ENCODE measurements at regions not wholly inside any gene's neighbourhood (a gene's known extent, or its start where the extent isn't known, plus 50 kb on each side); places are given as distances from the start of the nearest gene placed in this dataset.

- DNase-seq (ENCODE audit: low spot score) = no peak
Observed at GRCh38 chr19:28044477-28044876, 1168.5 kb downstream of the UQCRFS1 start.

- DNase-seq (ENCODE audit: low spot score) = no peak
Observed at GRCh38 chr19:28042516-28042915, 1170.4 kb downstream of the UQCRFS1 start.

GRCh38 chr19:28039677-28040381 lies 1173.1 kb downstream of the UQCRFS1 start:
- no peak for DNase-seq (ENCODE audit: low spot score)

DNA sequence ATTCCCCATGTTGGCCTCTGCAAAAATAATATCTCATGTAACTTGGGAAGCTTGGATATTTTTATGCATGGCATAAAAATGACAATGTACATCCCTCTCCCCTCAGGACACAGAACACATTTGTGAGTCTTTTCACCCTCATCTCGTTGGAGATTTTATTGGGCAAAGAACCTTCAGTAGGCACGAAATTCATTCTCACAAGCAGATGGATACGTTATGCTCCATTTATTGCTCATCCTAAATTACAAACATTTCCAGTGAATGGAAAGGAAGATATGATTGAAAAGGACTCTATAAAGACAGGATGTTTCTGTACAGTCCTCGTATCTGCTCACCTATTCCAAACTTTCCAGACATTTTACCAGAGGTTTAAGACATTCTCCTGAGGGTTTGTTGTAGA lies 1175.8 kb downstream of the UQCRFS1 start:
- DNase-seq (ENCODE audit: low spot score) = no peak

GRCh38 chr19:28036486-28036885 lies 1176.5 kb downstream of the UQCRFS1 start:
- no peak for DNase-seq (ENCODE audit: low spot score)

GRCh38 chr19:28034936-28035335 lies 1178.0 kb downstream of the UQCRFS1 start:
- no peak for DNase-seq (ENCODE audit: low spot score)

- DNase-seq (ENCODE audit: low spot score) = no peak
Observed at GRCh38 chr19:28028881-28029444, 1184.0 kb downstream of the UQCRFS1 start.

DNA sequence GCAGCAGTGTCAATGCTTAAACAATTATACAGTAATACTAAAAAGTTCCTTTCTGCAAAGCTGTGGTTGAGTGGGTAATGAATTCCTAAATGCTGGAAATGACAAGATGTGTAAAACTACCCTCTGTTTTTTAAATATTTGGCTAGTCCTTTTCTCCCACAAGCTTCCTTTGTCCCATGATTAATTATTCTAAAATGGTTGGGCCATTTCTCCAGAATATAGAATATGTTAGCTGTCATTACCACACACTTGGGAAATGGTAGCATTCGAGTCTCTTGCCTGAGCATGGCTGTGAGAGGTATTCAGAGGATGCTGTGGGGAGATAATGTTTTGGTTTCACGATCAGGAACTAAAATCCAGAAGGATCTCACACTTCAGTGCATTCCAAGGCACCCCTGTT lies 1185.8 kb downstream of the UQCRFS1 start:
- no peak for DNase-seq (ENCODE audit: low spot score)

- DNase-seq (ENCODE audit: low spot score) = no peak
Observed at GRCh38 chr19:28026636-28027035, 1186.3 kb downstream of the UQCRFS1 start.

- no peak for DNase-seq (ENCODE audit: low spot score)
Observed at GRCh38 chr19:28024920-28025319, 1188.0 kb downstream of the UQCRFS1 start.

GRCh38 chr19:28023064-28023463 lies 1189.9 kb downstream of the UQCRFS1 start:
- no peak for DNase-seq (ENCODE audit: low spot score)

- no peak for DNase-seq (ENCODE audit: low spot score)
Observed at GRCh38 chr19:28022506-28022905, 1190.4 kb downstream of the UQCRFS1 start.

DNA sequence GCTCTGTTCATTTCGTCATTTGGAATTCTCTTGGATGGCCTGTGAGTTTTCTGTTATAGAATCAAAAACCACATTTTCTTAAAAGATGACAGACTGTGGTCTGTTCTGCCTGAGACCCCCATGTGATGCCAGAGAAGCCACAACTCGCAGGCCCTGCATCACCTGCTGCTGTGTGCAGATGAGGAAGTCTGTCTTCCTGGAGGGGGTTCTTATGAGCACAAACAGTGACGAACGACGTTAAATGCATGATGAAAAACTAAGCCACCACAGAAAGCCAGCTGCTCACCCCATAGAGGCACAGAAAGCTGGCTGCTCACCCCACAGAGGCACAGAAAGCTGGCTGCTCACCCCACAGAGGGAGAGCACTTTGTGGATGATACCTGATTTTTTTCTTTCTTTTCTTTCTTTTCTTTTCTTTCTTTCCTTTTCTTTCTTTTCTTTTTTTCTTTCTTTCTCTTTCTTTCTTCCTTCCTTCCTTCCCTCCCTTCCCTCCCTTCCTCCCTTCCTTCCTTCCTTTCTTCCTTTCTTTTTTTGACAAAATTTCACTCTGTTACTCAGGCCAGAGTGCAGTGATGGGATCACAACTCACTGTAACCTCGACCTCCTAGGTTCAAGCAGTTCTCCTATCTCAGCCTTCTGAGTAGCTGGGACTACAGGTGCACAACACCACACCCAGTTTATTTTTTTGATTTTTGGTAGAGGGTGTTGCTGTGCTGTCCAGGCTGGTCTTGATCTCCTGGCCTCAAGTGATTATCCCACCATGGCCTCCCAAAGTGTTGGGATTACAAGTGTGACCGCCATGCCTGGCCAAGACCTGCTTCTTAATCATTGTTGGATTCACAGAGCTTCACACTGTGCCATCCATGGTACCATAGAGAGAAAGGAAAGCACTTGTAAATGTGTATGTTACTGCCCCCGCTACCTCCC lies 1191.4 kb downstream of the UQCRFS1 start:
- DNase-seq (ENCODE audit: low spot score) = no peak

- DNase-seq (ENCODE audit: low spot score) = no peak
Observed at GRCh38 chr19:28020619-28021258, 1192.2 kb downstream of the UQCRFS1 start.

- no peak for DNase-seq (ENCODE audit: low spot score)
Observed at GRCh38 chr19:28019901-28020300, 1193.0 kb downstream of the UQCRFS1 start.

DNA sequence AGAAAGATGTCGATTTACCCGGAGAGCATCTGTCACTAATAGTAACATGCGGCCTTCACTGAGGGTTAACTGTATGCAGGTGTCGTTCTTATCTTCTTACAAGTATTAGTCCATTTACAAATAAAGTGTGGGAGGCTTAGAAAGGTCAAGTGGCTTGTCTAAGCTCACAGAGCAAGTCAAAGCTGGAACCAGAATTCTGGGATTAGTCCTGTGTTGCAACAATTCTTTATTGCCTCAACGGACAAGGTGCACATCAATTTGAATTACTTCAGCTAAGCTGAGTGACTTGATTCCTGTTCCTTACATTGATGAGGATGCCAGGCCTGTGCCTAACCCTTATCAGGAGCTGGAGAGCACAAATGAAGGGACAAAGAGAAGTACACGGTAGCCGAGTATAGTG lies 1193.6 kb downstream of the UQCRFS1 start:
- DNase-seq (ENCODE audit: low spot score) = no peak

GRCh38 chr19:28018499-28018898 lies 1194.5 kb downstream of the UQCRFS1 start:
- DNase-seq (ENCODE audit: low spot score) = no peak

DNA sequence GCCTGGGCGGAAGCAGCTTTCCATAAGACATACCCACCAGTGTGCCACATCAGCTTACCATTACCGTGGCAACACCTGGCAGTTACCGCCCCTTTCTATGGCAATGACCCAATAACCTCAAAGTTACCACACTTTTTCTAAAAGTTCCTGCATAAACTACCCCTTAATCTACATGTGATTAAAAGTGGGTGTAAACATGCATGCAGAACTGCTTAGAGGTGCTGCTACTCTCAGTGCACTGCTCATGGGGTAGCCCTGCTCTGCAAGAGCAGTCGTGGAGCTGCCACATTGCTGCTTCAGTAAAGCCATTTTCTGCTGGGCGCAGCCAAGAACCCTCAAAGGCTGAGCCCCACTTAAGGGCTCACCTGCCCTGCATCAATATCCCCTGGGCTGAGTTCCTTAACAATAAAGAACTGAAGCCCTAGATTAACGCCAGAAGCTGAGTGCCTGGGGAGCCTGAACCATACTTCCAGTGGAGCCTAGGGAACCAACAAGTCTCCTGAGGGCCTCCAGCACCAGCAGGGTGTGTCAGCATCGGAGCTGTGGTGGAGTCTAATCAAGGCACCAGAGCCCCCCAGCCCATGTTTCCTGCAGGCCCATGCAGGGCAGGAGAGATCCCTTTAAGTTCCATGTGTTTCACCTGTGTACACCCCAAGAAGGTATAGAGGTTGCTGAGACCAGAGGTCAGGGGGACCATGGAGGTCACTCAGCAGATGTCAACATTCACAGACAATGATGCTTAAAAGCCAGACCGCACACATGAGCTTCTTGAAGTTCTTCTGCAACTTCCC lies 1198.1 kb downstream of the UQCRFS1 start:
- DNase-seq (ENCODE audit: low spot score) = no peak

GRCh38 chr19:28012361-28012760 lies 1200.6 kb downstream of the UQCRFS1 start:
- DNase-seq (ENCODE audit: low spot score) = no peak

GRCh38 chr19:28010656-28011055 lies 1202.3 kb downstream of the UQCRFS1 start:
- DNase-seq (ENCODE audit: low spot score) = no peak

DNA sequence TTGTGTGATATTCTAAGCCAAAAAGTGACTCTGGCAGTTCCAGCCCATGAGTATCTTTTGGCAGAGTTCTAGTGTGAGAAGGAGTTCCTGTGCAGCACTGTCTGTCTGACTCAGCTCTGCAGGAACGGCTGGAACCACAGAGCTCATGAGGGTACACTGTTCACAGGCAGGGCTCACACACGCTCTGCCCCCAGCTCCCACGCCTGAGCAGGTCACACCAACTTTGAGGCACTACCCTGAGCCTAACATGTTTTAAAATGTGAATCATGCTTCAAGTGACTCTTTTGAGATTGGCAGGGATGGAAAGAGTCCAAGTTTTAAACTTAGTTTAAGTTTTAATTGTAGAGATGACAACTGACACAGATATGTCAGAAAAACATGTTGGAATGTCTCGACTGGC lies 1203.3 kb downstream of the UQCRFS1 start:
- no peak for DNase-seq (ENCODE audit: low spot score)
